ENCODE measurements at regions not wholly inside any gene's neighbourhood (a gene's known extent, or its start where the extent isn't known, plus 50 kb on each side); places are given as distances from the start of the nearest gene placed in this dataset.

GRCh38 chr10:20956843-20957242, 59.7 kb upstream of the NEBL start:
- DNase-seq (ENCODE audit: low spot score) = no peak

GRCh38 chr10:20955355-20955893, 58.3 kb upstream of the NEBL start:
- DNase-seq (ENCODE audit: low spot score) = no peak

- no peak for DNase-seq (ENCODE audit: low spot score)
Measured at GRCh38 chr10:20954519-20954918, 57.4 kb upstream of the NEBL start.

- no peak for DNase-seq (ENCODE audit: low spot score)
Measured at GRCh38 chr10:20953120-20953519, 56.0 kb upstream of the NEBL start.

- no peak for DNase-seq (ENCODE audit: low spot score)
Measured at GRCh38 chr10:20949967-20950366, 52.9 kb upstream of the NEBL start.

GRCh38 chr10:20948686-20949327, 51.7 kb upstream of the NEBL start:
- no peak for DNase-seq (ENCODE audit: low spot score)
